Loucy (cell line): ENCODE measurements at regions not wholly inside any gene's neighbourhood (a gene's known extent, or its start where the extent isn't known, plus 50 kb on each side); places are given as distances from the start of the nearest gene placed in this dataset.

Experiments
- H2AFZ ChIP-seq: fragments of 200-600 bp; sonication (generic); 2 replicates; pipeline ENCODE4 v1.6.0; 2016; ENCODE audit warnings: antibody characterized with exemption, mild to moderate bottlenecking, low read length, moderate library complexity
- H3F3A ChIP-seq: fragments of 200-600 bp; 2 replicates; pipeline ENCODE4 v1.6.0; 2016; ENCODE audit warnings: antibody characterized with exemption, low read depth, mild to moderate bottlenecking
- H3K27me3 ChIP-seq: fragments of 200-600 bp; sonication (generic); 2 replicates; pipeline ENCODE4 v1.6.1; 2014; ENCODE audit warnings: low read length, mild to moderate bottlenecking; ENCODE audit not compliant: insufficient read depth, poor library complexity, severe bottlenecking
- H3K36me3 ChIP-seq: fragments of 200-600 bp; sonication (generic); 2 replicates; pipeline ENCODE4 v1.6.1; 2016; ENCODE audit warnings: low read length; ENCODE audit not compliant: insufficient read depth
- H3K4me1 ChIP-seq: fragments of 200-600 bp; sonication (generic); 2 replicates; pipeline ENCODE4 v1.5.1; 2014; ENCODE audit warnings: low read length, mild to moderate bottlenecking; ENCODE audit not compliant: insufficient read depth, poor library complexity, severe bottlenecking
- H3K4me2 ChIP-seq: fragments of 200-600 bp; sonication (generic); 2 replicates; pipeline ENCODE4 v1.6.0; 2014; ENCODE audit warnings: antibody characterized with exemption, low read length, low read depth, mild to moderate bottlenecking; ENCODE audit not compliant: poor library complexity, severe bottlenecking
- H3K4me3 ChIP-seq: fragments of 200-600 bp; sonication (generic); 2 replicates; pipeline ENCODE4 v1.5.1; 2014; ENCODE audit warnings: low read length, mild to moderate bottlenecking, mixed read lengths; ENCODE audit not compliant: poor library complexity, severe bottlenecking
- H3K79me2 ChIP-seq: fragments of 200-600 bp; sonication (generic); 2 replicates; pipeline ENCODE4 v1.6.1; 2014; ENCODE audit warnings: low read length; ENCODE audit not compliant: insufficient read depth
- H3K9ac ChIP-seq: fragments of 200-600 bp; sonication (generic); 2 replicates; pipeline ENCODE4 v1.6.0; 2014; ENCODE audit warnings: mild to moderate bottlenecking, low read depth, low read length, moderate library complexity; ENCODE audit not compliant: poor library complexity, severe bottlenecking
- H3K9me2 ChIP-seq: fragments of 200-600 bp; sonication (generic); replicated peaks from 2 replicates; pipeline ENCODE4 v1.6.1; 2016; ENCODE audit warnings: low read depth, low read length, mixed read lengths
- H3K9me3 ChIP-seq: fragments of 200-600 bp; sonication (generic); 2 replicates; pipeline ENCODE4 v1.6.1; 2014; ENCODE audit warnings: mild to moderate bottlenecking, antibody characterized with exemption, low read length, low read depth; ENCODE audit not compliant: insufficient read depth
- H4K20me1 ChIP-seq: fragments of 200-600 bp; sonication (generic); 2 replicates; pipeline ENCODE4 v1.6.0; 2014; ENCODE audit warnings: antibody characterized with exemption, low read length, mild to moderate bottlenecking; ENCODE audit not compliant: insufficient read depth, poor library complexity, severe bottlenecking
- EZH2phosphoT487 ChIP-seq: fragments of 200-600 bp; IDR thresholded peaks from 2 replicates; pipeline ENCODE4 v1.6.1; 2018; ENCODE audit warnings: antibody characterized with exemption, mild to moderate bottlenecking, moderate library complexity, borderline replicate concordance
- TF ChIP-seq, protein P1 (sequence below): fragments of 200-600 bp; sonication (generic); conservative IDR thresholded peaks from 2 replicates; pipeline ENCODE4 v1.5.1; 2014; ENCODE audit warnings: mild to moderate bottlenecking, antibody characterized with exemption, low read length

DNA sequence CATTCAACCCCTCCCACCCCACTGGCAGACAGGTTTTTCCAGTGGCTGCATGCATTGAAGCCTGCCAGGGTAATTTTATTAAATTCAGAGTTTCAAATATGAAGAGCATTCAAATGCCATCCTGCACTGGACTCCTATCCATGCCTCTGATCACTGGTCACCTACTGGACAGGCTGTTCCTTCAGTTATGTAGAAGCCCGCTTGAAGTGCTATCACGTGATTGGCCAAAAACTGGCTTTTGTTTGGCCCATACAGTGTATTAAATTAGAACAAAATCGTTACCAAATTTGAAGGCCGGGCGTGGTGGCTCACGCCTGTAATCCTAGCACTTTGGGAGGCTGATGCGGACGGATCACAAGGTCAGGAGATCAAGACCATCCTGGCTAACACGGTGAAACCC is 464.1 kb downstream of the TSN start:
- H4K20me1 ChIP-seq, result no peaks in the 10 kb centered on the region
- H3K9me2 ChIP-seq, result no peaks in the 10 kb centered on the region
- H2AFZ ChIP-seq, result no peak overlapping the region
- H3K9me3 ChIP-seq, result no peaks in the 10 kb centered on the region
- H3K79me2 ChIP-seq, result no peaks in the 10 kb centered on the region
- H3K4me2 ChIP-seq, result no peak overlapping the region
- no peak overlapping the region for H3K9ac ChIP-seq
- TF ChIP-seq, protein P1, sequence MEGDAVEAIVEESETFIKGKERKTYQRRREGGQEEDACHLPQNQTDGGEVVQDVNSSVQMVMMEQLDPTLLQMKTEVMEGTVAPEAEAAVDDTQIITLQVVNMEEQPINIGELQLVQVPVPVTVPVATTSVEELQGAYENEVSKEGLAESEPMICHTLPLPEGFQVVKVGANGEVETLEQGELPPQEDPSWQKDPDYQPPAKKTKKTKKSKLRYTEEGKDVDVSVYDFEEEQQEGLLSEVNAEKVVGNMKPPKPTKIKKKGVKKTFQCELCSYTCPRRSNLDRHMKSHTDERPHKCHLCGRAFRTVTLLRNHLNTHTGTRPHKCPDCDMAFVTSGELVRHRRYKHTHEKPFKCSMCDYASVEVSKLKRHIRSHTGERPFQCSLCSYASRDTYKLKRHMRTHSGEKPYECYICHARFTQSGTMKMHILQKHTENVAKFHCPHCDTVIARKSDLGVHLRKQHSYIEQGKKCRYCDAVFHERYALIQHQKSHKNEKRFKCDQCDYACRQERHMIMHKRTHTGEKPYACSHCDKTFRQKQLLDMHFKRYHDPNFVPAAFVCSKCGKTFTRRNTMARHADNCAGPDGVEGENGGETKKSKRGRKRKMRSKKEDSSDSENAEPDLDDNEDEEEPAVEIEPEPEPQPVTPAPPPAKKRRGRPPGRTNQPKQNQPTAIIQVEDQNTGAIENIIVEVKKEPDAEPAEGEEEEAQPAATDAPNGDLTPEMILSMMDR, result no peak
- TF ChIP-seq EZH2phosphoT487, result no peak
- H3K4me3 ChIP-seq, result no peak overlapping the region
- no peaks in the 10 kb centered on the region for H3K4me1 ChIP-seq
- no peaks in the 10 kb centered on the region for H3K36me3 ChIP-seq
- H3K27me3 ChIP-seq, result no peaks in the 10 kb centered on the region
- H3F3A ChIP-seq, result no peaks in the 10 kb centered on the region

DNA sequence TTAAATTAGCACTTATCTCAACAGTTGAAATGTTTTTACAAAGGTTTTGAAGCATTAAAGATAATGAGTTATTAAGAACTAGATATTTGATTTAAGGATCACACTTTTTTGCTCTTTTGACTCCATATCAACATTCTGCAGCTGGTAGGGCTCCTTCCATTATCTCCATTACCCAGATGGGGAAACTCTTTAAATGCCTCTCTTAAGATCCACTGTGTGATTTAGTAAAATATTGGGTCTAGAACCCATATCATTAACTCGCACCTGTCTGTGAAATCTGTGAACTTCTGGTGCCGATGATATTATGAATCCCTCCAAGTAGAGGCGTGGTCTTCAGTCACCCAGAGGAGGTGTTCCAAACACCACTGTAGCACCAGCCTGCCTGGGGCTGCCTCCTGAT is 466.2 kb downstream of the TSN start:
- Histone ChIP-seq H3K36me3 (no peaks in the 10 kb centered on the region), H3K9me2 (no peaks in the 10 kb centered on the region), H3K27me3 (no peaks in the 10 kb centered on the region), H4K20me1 (no peaks in the 10 kb centered on the region), H3K4me2 (no peak overlapping the region), H3K4me1 (no peaks in the 10 kb centered on the region), H3K79me2 (no peaks in the 10 kb centered on the region), H3K4me3 (no peak overlapping the region), H3K9ac (no peak overlapping the region), H3F3A (no peaks in the 10 kb centered on the region), H2AFZ (no peak overlapping the region), H3K9me3 (no peaks in the 10 kb centered on the region)
- TF ChIP-seq EZH2phosphoT487, result no peak
- TF ChIP-seq, protein P1, result no peak

DNA sequence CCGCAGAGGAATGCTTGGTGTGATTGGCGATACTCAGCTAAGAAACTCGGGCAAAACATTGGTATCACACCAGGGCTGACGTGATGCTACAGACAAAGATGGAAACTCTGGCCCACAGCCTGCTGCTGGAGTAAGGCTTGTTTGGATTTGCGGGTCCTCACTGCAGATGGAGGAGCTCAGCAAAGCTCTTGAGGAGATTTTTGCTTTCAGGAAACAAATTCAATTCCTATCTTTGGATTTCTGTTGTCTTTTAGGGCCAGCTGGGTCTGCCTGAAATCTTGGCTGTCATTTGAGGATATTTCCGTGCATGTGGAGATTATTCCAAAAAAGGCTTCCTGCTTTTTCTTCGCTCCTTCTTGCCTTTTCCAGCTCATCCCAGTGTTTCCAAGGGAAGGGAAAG is 475.8 kb downstream of the TSN start:
- Histone ChIP-seq H3K36me3 (no peaks in the 10 kb centered on the region), H3K79me2 (no peaks in the 10 kb centered on the region), H2AFZ (no peak overlapping the region), H3F3A (no peaks in the 10 kb centered on the region), H3K4me1 (no peaks in the 10 kb centered on the region), H3K4me3 (no peak overlapping the region), H3K9me3 (no peaks in the 10 kb centered on the region), H3K9ac (no peak overlapping the region), H3K4me2 (no peak overlapping the region), H3K27me3 (no peaks in the 10 kb centered on the region), H3K9me2 (no peaks in the 10 kb centered on the region), H4K20me1 (no peaks in the 10 kb centered on the region)
- TF ChIP-seq EZH2phosphoT487, result no peak
- TF ChIP-seq, protein P1, result no peak
